DND-41 (cell line): ENCODE measurements at regions not wholly inside any gene's neighbourhood (a gene's known extent, or its start where the extent isn't known, plus 50 kb on each side); places are given as distances from the start of the nearest gene placed in this dataset.

Experiments
- CTCF ChIP-seq: IDR thresholded peaks from 2 replicates; pipeline ENCODE4 v1.5.1; 2012; ENCODE audit warnings: borderline replicate concordance, low read length, moderate library complexity, mild to moderate bottlenecking; ENCODE audit not compliant: poor library complexity, severe bottlenecking; ENCODE audit errors: extremely low read depth
- EZH2 ChIP-seq: IDR thresholded peaks from 3 replicates; pipeline ENCODE4 v1.6.1; 2012; ENCODE audit warnings: borderline replicate concordance, low read depth, mild to moderate bottlenecking, moderate library complexity, low read length, inconsistent platforms; ENCODE audit not compliant: severe bottlenecking

GRCh38 chr12:19074700-19075099, 54.8 kb upstream of the PLEKHA5 start:
- TF ChIP-seq CTCF (no peak), EZH2 (no peak)
